IPS-15b (cell line): ENCODE measurements at regions not wholly inside any gene's neighbourhood (a gene's known extent, or its start where the extent isn't known, plus 50 kb on each side); places are given as distances from the start of the nearest gene placed in this dataset.
"Not testable (repeated sequence)": the region's sequence is repeated elsewhere in the genome, so short reads cannot be mapped to it uniquely, and the experiment has no call there.

Source experiments
- H3K27me3 ChIP-seq: one replicate; pipeline ENCODE4 v1.6.1; 2013; ENCODE audit warnings: low read length; ENCODE audit not compliant: control insufficient read depth, insufficient read depth
- H3K36me3 ChIP-seq: one replicate; pipeline ENCODE4 v1.6.1; 2013; ENCODE audit warnings: low read length; ENCODE audit not compliant: control insufficient read depth, insufficient read depth
- H3K4me1 ChIP-seq: one replicate; pipeline ENCODE4 v1.6.1; 2013; ENCODE audit warnings: mild to moderate bottlenecking, low read length; ENCODE audit not compliant: control insufficient read depth, insufficient read depth
- H3K4me3 ChIP-seq: one replicate; pipeline ENCODE4 v1.5.1; 2013; ENCODE audit warnings: low read depth, low read length
- H3K9ac ChIP-seq: one replicate; pipeline ENCODE4 v1.6.1; 2013; ENCODE audit warnings: low read depth, mild to moderate bottlenecking, low read length
- H3K9me3 ChIP-seq: one replicate; pipeline ENCODE4 v1.6.1; 2013; ENCODE audit warnings: mild to moderate bottlenecking, low read length; ENCODE audit not compliant: control insufficient read depth, insufficient read depth

- H3K4me3 ChIP-seq, H3K9ac ChIP-seq, H3K36me3 ChIP-seq, H3K27me3 ChIP-seq, H3K9me3 ChIP-seq, H3K4me1 ChIP-seq: not testable (repeated sequence)
These were observed 948.6 kb upstream of the TPTE start for GRCh38 chr21:9572782-9573181.

DNA sequence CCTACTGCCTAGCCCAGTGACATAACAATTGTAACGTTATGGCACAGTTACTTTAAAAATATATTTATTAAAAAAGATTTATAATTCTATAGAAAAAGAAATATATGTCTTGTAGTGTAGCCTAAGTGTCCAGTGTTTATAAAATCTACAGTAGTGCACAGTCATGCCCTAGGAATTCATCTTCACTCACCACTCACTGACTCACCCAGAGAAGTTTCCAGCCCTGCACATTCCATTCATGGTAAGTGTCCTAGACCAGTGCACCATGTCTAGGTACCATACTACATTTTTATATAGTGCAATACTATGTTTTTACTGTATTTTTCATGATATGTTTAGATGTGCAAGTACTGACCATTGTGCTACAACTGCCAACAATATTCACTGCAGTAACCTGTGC, 947.9 kb upstream of the TPTE start:
- H3K4me3 ChIP-seq, H3K9me3 ChIP-seq, H3K27me3 ChIP-seq, H3K9ac ChIP-seq, H3K4me1 ChIP-seq, H3K36me3 ChIP-seq: not testable (repeated sequence)

DNA sequence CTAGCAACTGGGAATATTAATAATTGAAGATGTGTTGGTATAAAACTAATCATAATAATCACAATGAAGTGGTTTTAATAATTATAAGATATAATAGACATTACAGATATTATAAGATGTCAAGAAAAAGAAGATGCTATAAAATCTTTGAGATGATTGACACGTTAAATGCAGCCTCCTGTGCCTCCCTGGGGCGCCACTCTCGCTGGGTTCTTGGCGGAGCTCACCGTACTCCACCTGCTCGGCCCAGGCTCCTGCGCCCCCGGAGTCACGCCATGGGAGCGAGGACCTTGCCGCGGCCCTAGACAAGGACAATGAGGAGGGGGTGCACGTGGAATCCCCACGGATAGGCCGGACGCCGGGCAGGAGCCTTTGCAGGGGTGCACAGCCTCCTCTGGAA, 942.1 kb upstream of the TPTE start:
- H3K9me3 ChIP-seq, H3K4me3 ChIP-seq, H3K27me3 ChIP-seq, H3K9ac ChIP-seq, H3K36me3 ChIP-seq, H3K4me1 ChIP-seq: not testable (repeated sequence)

DNA sequence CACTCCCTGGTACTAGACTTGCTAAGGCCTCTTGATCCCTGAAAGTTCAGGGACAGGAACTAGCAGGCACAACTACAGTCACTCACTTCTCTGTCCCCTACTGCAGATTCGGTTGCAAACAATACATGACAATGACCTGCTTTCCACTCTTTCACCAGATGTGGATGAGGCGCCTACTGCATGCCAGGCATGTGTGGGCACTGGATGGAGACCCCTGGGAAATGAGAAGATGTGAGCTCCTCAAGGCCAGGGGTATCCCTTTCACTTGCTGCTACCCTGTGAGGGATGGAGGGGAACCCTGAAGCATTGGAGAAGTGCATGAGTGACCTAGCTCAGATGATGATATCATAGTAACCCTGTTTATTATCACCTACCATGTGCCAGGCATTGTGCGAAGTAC, 933.4 kb upstream of the TPTE start:
- H3K27me3 ChIP-seq, H3K9ac ChIP-seq, H3K4me3 ChIP-seq, H3K4me1 ChIP-seq, H3K36me3 ChIP-seq, H3K9me3 ChIP-seq: not testable (repeated sequence)

DNA sequence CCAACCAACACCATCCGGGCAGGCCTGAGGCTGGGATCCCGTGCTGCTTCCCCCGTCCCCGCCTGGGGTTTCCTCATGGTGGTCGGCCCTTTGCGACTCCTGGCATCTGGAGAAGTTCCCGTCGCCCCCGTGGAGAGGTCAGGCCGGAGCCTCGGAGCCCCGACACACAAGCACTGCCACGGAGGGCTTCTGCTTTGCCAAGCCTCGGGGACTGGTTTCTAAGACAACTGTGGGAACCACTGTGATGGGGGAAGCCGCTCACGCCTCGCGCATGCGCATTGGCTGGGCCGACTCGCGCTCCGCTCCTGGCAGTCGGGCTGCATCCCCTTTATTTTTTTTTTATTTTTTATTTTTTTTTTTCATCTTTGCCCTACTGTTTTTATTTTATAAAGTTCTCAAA, 928.8 kb upstream of the TPTE start:
- H3K36me3 ChIP-seq = not testable (repeated sequence)

DNA sequence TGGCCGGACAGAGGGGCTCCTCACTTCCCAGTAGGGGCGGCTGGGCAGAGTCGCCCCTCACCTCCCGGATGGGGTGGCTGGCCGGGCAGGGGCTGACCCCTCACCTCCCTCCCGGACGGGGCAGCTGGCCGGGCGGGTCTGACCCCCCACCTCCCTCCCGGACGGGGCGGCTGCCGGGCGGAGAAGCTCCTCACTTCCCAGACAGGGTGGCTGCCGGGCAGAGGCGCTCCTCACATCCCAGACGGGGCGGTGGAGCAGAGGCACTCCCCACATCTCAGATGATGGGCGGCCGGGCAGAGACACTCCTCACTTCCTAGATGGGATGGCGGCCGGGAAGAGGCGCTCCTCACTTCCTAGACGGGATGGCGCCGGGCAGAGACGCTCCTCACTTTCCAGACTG, 927.7 kb upstream of the TPTE start:
- H3K27me3 ChIP-seq, H3K9ac ChIP-seq, H3K36me3 ChIP-seq, H3K9me3 ChIP-seq, H3K4me1 ChIP-seq, H3K4me3 ChIP-seq: not testable (repeated sequence)

More for the DNA sequence above, 928.8 kb upstream of the TPTE start:
- H3K4me3 ChIP-seq, H3K27me3 ChIP-seq, H3K4me1 ChIP-seq, H3K9ac ChIP-seq, H3K9me3 ChIP-seq: not testable (repeated sequence)

GRCh38 chr21:9614011-9614410, 907.4 kb upstream of the TPTE start:
- H3K4me3 ChIP-seq, H3K36me3 ChIP-seq, H3K27me3 ChIP-seq, H3K4me1 ChIP-seq, H3K9ac ChIP-seq, H3K9me3 ChIP-seq: not testable (repeated sequence)

DNA sequence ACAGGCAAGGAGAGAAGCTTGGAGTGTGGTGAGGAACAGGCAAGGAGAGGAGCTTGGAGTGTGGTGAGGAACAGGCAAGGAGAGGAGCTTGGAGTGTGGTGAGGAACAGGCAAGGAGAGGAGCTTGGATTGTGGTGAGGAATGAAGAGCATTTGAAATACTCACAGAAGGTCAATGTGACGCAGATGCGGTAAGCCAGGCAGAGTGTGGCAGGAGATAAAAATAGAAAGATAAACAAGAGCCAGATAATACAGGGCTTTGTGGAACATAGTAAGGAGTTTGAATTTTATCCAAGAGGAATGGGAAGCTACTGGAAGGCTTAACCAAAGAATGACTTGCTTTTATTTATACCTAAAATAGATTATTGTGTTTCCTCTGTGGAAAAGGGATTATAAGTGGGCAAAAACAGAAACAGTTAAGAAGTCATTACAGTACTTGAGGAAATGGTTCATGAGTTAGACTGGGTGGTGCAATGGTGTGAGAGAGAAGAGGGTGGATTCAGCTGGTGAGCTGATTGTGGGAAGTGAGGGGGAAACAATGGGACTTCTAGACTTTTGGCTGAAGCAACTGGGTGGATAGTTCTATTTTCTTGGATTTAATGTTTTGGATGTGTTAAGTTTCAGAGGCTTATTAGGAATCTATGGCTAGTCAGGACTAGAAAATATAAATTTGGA, 900.1 kb upstream of the TPTE start:
- not testable (repeated sequence) for H3K9me3 ChIP-seq, H3K9ac ChIP-seq, H3K4me1 ChIP-seq, H3K4me3 ChIP-seq, H3K27me3 ChIP-seq, H3K36me3 ChIP-seq

- not testable (repeated sequence) for H3K27me3 ChIP-seq, H3K9ac ChIP-seq, H3K4me3 ChIP-seq, H3K4me1 ChIP-seq, H3K36me3 ChIP-seq, H3K9me3 ChIP-seq
These were observed 893.3 kb upstream of the TPTE start for GRCh38 chr21:9628051-9628450.

- not testable (repeated sequence) for H3K4me1 ChIP-seq, H3K27me3 ChIP-seq, H3K9ac ChIP-seq, H3K4me3 ChIP-seq, H3K36me3 ChIP-seq
- H3K9me3 ChIP-seq = peaks cover 11% of the 10 kb centered on the region
These were observed 874.0 kb upstream of the TPTE start for GRCh38 chr21:9647409-9647808.

GRCh38 chr21:9648331-9648730, 873.1 kb upstream of the TPTE start:
- H3K27me3 ChIP-seq, H3K4me3 ChIP-seq, H3K36me3 ChIP-seq, H3K9ac ChIP-seq, H3K4me1 ChIP-seq: not testable (repeated sequence)
- peaks cover 18% of the 10 kb centered on the region for H3K9me3 ChIP-seq

GRCh38 chr21:9648947-9649720, 872.2 kb upstream of the TPTE start:
- H3K4me1 ChIP-seq, H3K27me3 ChIP-seq, H3K4me3 ChIP-seq, H3K9ac ChIP-seq, H3K36me3 ChIP-seq: not testable (repeated sequence)
- H3K9me3 ChIP-seq = peaks cover 23% of the 10 kb centered on the region
